Nephron (organoid): ENCODE measurements at regions not wholly inside any gene's neighbourhood (a gene's known extent, or its start where the extent isn't known, plus 50 kb on each side); places are given as distances from the start of the nearest gene placed in this dataset.

Source experiments
- H3K27ac Mint-ChIP-seq, 3 experiments: 2 replicates each; pipeline ENCODE4 v1.8.0; 2020; ENCODE audit warnings: mixed read lengths in 3 of 3, mild to moderate bottlenecking in 2 of 3, moderate library complexity in 1 of 3
- H3K27me3 Mint-ChIP-seq: 2 replicates; pipeline ENCODE4 v1.8.0; 2021; ENCODE audit warnings: low read depth, mild to moderate bottlenecking, moderate library complexity, mixed read lengths
- H3K36me3 Mint-ChIP-seq: 2 replicates; pipeline ENCODE4 v1.8.0; 2020; ENCODE audit warnings: low read depth, mixed read lengths
- H3K4me1 Mint-ChIP-seq: 2 replicates; pipeline ENCODE4 v1.8.0; 2020; ENCODE audit warnings: mixed read lengths
- H3K4me3 Mint-ChIP-seq, 3 experiments: 2 replicates each; pipeline ENCODE4 v1.8.0; 2020; ENCODE audit warnings: mild to moderate bottlenecking in 3 of 3, mixed read lengths in 3 of 3, moderate library complexity in 2 of 3
- H3K9me3 Mint-ChIP-seq: 2 replicates; pipeline ENCODE4 v1.8.0; 2020; ENCODE audit warnings: mixed read lengths
- TF ChIP-seq, protein P1 (sequence below), 3 experiments: fragments of 200-600 bp; sonication (generic); IDR thresholded peaks; one replicate each; pipeline ENCODE4 v1.5.0; 2021; ENCODE audit warnings: antibody characterized with exemption in 3 of 3; ENCODE audit not compliant: unreplicated experiment in 3 of 3

DNA sequence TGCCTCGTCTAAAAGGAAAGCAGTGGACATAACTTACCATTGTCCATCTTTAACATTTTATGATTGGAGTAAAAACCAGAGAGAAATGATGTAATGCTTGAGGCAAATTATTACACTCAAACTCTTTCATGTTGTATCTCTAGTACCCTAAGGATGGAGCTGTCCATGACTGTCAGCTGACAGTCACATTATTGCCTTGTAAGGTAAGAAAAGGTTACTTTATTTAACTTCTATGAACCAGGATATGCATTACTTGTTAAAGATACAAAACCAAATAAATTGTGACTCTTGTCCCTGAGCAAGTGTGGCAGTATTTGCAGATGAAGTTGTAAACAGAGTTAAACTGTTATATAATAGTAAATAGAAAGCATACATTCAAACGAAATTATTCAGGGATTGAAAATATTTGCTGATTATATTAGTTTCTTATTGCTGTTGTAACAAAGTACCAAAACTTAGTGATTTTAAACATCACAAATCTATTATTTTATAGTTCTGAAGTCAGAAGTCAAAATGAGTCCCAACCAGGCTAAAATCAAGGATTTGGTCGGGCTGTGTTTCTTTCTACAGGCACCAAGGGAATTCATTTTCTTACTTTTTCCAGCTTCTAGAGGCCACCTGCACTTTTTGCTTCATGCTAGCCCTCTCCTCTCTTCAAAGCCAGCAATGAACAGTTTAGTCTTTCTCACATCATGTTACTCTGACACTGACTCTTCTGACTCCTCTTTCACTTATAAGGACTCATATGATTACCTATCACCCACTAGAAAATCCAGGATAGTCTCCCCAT lies 113.8 kb downstream of the CEP44 start:
- Mint-ChIP-seq H3K9me3 (no peaks in the 10 kb centered on the region), H3K27me3 (no peaks in the 10 kb centered on the region), H3K4me3 (no peak overlapping the region), H3K27ac (no peak overlapping the region), H3K4me1 (no peaks in the 10 kb centered on the region), H3K36me3 (no peaks in the 10 kb centered on the region)
- TF ChIP-seq, protein P1, sequence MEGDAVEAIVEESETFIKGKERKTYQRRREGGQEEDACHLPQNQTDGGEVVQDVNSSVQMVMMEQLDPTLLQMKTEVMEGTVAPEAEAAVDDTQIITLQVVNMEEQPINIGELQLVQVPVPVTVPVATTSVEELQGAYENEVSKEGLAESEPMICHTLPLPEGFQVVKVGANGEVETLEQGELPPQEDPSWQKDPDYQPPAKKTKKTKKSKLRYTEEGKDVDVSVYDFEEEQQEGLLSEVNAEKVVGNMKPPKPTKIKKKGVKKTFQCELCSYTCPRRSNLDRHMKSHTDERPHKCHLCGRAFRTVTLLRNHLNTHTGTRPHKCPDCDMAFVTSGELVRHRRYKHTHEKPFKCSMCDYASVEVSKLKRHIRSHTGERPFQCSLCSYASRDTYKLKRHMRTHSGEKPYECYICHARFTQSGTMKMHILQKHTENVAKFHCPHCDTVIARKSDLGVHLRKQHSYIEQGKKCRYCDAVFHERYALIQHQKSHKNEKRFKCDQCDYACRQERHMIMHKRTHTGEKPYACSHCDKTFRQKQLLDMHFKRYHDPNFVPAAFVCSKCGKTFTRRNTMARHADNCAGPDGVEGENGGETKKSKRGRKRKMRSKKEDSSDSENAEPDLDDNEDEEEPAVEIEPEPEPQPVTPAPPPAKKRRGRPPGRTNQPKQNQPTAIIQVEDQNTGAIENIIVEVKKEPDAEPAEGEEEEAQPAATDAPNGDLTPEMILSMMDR (IDR thresholded peaks at IDR 0.05; ENCODE audit: unreplicated experiment in 3 of 3) = no peak

DNA sequence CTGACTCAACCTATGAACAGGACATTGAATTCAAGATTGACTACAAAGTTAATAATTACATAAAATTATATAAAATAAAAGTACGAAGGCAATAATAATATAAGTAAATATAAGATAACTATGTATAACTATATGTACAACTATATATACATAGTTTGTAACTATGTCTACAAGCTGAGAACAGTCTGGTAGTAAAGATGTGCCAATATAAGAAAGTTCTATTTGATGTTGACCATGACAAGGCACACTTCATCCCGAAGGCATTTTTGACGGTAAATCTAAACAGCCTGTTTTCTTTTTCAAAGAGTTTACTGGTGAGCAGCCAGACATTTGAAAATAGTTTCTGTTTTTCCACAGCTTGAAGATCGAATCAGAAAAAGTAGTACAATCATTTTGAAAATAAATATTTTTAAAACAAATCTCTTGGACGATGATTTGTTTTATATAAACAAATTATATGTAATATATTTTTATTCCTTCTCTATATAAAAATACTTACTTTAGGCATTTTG lies 112.9 kb downstream of the CEP44 start:
- no peaks in the 10 kb centered on the region for H3K4me1 Mint-ChIP-seq
- no peaks in the 10 kb centered on the region for H3K27me3 Mint-ChIP-seq
- H3K9me3 Mint-ChIP-seq = no peaks in the 10 kb centered on the region
- H3K27ac Mint-ChIP-seq = no peak overlapping the region
- H3K36me3 Mint-ChIP-seq = no peaks in the 10 kb centered on the region
- no peak overlapping the region for H3K4me3 Mint-ChIP-seq
- TF ChIP-seq, protein P1 (IDR thresholded peaks at IDR 0.05; ENCODE audit: unreplicated experiment in 3 of 3) = no peak

DNA sequence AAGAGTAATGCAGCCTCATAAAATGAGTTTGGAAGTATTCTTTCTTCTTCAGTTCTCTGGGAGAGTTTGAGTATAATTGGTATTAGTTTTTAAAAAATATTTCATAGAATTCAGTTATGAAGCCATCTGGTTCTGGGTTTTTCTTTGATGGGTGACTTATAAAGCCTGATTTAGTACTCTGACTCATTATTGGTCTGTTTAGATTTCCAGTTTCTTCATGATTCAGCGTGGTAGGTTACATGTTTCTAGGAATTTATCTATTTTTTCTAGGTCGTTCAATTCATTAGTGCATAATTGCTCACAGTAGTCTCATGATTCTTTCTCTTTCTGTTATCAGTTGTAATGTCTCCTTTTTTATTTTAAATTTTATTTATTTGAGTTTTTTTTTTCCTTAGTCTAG lies 111.2 kb downstream of the CEP44 start:
- Mint-ChIP-seq H3K27me3 (no peaks in the 10 kb centered on the region), H3K9me3 (no peaks in the 10 kb centered on the region), H3K4me1 (no peaks in the 10 kb centered on the region), H3K27ac (no peak overlapping the region), H3K4me3 (no peak overlapping the region), H3K36me3 (no peaks in the 10 kb centered on the region)
- TF ChIP-seq, protein P1 (IDR thresholded peaks at IDR 0.05; ENCODE audit: unreplicated experiment in 3 of 3) = no peak

DNA sequence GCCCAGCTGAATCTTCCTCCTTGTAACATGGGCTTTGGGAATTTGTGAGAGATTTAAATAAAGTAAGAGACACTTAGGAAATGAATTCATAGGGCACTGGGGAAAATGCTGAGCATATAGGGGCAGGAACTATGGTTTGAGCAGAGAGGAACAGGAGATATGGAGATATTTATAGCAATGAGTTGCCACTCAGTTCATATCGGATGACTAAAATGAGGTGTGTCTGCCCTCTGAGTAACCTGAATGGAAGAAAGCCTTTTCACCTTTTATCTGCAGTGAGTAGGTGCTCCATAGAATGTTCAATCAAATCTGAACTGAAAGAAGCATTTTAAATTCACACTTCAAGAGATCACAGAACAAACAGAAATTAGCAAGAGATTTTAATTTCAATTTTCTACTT lies 105.7 kb downstream of the CEP44 start:
- H3K27me3 Mint-ChIP-seq = peaks cover 5% of the 10 kb centered on the region
- H3K4me1 Mint-ChIP-seq = peaks cover 13% of the 10 kb centered on the region
- peak overlapping the region in 1 of 3 experiments; percentile 3 for H3K27ac Mint-ChIP-seq
- no peaks in the 10 kb centered on the region for H3K36me3 Mint-ChIP-seq
- H3K4me3 Mint-ChIP-seq = no peak overlapping the region
- TF ChIP-seq, protein P1 (IDR thresholded peaks at IDR 0.05; ENCODE audit: unreplicated experiment in 3 of 3) = no peak
- H3K9me3 Mint-ChIP-seq = no peaks in the 10 kb centered on the region

DNA sequence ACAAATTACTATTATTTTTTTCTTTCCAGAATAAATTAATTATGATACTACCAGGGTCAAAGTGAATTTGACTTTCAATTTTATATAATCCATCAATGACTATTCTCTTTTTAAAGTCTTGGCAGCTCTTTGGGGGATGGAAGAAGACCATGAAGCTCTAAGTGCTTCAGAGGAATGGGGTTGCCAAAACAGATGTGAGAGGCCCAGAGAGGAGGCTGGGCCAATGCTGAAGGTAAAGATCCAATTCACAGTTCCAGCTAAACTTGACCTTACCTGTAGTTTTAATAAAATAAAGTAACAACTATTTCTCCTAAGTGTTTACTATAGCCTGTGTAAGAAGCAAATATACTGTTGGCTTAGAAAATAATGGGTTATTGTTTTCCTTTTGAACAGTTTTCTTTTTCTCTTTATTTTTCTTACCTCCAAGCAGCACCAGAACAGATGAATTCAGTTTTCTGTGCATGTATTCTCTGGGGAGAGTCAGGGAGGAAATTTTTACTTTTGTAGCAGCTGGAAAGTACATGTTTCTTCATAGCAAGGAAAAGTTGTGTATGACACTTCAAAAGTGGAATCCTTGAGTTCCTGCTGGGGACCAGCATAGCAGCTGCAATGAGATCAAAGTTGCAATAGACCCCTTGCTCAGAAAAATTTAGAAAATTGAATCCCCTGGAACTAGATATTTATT lies 104.9 kb downstream of the CEP44 start:
- Mint-ChIP-seq H3K4me1 (peaks cover 13% of the 10 kb centered on the region), H3K27me3 (peaks cover 5% of the 10 kb centered on the region), H3K27ac (peak overlapping the region in 1 of 3 experiments; percentile 3), H3K36me3 (no peaks in the 10 kb centered on the region), H3K9me3 (no peaks in the 10 kb centered on the region), H3K4me3 (no peak overlapping the region)
- TF ChIP-seq, protein P1 (IDR thresholded peaks at IDR 0.05; ENCODE audit: unreplicated experiment in 3 of 3) = no peak
